Psoas muscle (tissue), 7 donors: ENCODE measurements at regions not wholly inside any gene's neighbourhood (a gene's known extent, or its start where the extent isn't known, plus 50 kb on each side); places are given as distances from the start of the nearest gene placed in this dataset.

Experiments
- ATAC-seq, 4 donors: fragments of 200-7000 bp; cut with Tn5 transposase; one replicate each; pipeline ENCODE4 v1.9.1; 2020; ENCODE audit warnings: moderate library complexity in 3 of 4, mild to moderate bottlenecking in 2 of 4
- DNase-seq, 2 donors: peaks; one replicate each; pipeline ENCODE4 v3.0.0-alpha.2; 2020
- H3K27ac ChIP-seq: fragments of 200-600 bp; one replicate; pipeline ENCODE4 v1.8.0; 2022
- H3K27me3 ChIP-seq, 3 donors: fragments of 200-600 bp in 1 of 3; one replicate each; pipeline versions ENCODE4 v1.6.1 to v1.8.0; 2013 to 2022; ENCODE audit warnings: low read length in 2 of 3, mild to moderate bottlenecking in 2 of 3, moderate library complexity in 1 of 3; ENCODE audit not compliant: insufficient read depth in 3 of 3
- H3K36me3 ChIP-seq, 2 donors: fragments of 200-600 bp in 1 of 2; one replicate each; pipeline versions ENCODE4 v1.6.1 to v1.8.0; 2013 to 2022; ENCODE audit warnings: low read depth in 1 of 2, mild to moderate bottlenecking in 1 of 2, moderate library complexity in 1 of 2; ENCODE audit not compliant: insufficient read depth in 1 of 2
- H3K4me1 ChIP-seq: fragments of 200-600 bp; one replicate; pipeline ENCODE4 v1.8.0; 2022
- H3K4me3 ChIP-seq: fragments of 200-600 bp; one replicate; pipeline ENCODE4 v1.8.0; 2022; ENCODE audit warnings: mild to moderate bottlenecking
- H3K9me3 ChIP-seq: fragments of 200-600 bp; one replicate; pipeline ENCODE4 v1.8.0; 2022
- WGBS, 3 donors: extraction: QIAGEN DNeasy Blood & Tissue Kit; methylation state at CpG; one replicate each; pipeline versions ENCODE4 v1.1.6 to v1.1.7; 2013; 5-methylcytosine and 5-hydroxymethylcytosine counted together
- intact Hi-C, 2 donors: fragments of 100-400 bp; cut with DNase I; formaldehyde crosslinking; loops; one replicate each; pipeline versions ENCODE4 v1.11.0 to v1.14.2; 2022
- TF ChIP-seq, protein P1 (sequence below): fragments of 200-600 bp; IDR thresholded peaks from one replicate; pipeline ENCODE4 v1.8.0; 2022; ENCODE audit warnings: antibody characterized with exemption
- donor health status: healthy with polysubstance abuse.
- donor health status: DM: no; HTN: no; CAD: no; lungs with moderate emphysema.
- donor health status: Bipolar disorder and iron deficiency.
- donor health status: healthy.
- donor health status: DM: yes; HTN: yes; CAD: no.
- donor health status: DM: no; HTN: no; CAD: no.
- donor health status: DM: yes; HTN: yes; CAD: no.

GRCh38 chr3:124584245-124584551, 146.1 kb upstream of the UMPS start:
- H3K36me3 ChIP-seq, result no peaks in the 10 kb centered on the region
- H3K4me1 ChIP-seq, result peaks cover 15% of the 10 kb centered on the region
- peak overlapping the region; percentile 74 for H3K4me3 ChIP-seq
- WGBS, 3 donors, result 12 to 17% (median 14%) methylated on average over 9 of the region's 9 CpGs
- H3K9me3 ChIP-seq, result no peaks in the 10 kb centered on the region
- TF ChIP-seq, protein P1, sequence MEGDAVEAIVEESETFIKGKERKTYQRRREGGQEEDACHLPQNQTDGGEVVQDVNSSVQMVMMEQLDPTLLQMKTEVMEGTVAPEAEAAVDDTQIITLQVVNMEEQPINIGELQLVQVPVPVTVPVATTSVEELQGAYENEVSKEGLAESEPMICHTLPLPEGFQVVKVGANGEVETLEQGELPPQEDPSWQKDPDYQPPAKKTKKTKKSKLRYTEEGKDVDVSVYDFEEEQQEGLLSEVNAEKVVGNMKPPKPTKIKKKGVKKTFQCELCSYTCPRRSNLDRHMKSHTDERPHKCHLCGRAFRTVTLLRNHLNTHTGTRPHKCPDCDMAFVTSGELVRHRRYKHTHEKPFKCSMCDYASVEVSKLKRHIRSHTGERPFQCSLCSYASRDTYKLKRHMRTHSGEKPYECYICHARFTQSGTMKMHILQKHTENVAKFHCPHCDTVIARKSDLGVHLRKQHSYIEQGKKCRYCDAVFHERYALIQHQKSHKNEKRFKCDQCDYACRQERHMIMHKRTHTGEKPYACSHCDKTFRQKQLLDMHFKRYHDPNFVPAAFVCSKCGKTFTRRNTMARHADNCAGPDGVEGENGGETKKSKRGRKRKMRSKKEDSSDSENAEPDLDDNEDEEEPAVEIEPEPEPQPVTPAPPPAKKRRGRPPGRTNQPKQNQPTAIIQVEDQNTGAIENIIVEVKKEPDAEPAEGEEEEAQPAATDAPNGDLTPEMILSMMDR, result no peak
- no peak for ATAC-seq
- no peaks in the 10 kb centered on the region for H3K27me3 ChIP-seq
- DNase-seq, result no peak
- peak overlapping the region; percentile 81 for H3K27ac ChIP-seq
- intact Hi-C loops, result no loop called here

- intact Hi-C loops, result no loop called here
- Histone ChIP-seq H3K27ac (peak overlapping the region; percentile 81), H3K36me3 (no peaks in the 10 kb centered on the region), H3K4me3 (peak overlapping the region; percentile 74), H3K27me3 (no peaks in the 10 kb centered on the region), H3K4me1 (peaks cover 15% of the 10 kb centered on the region), H3K9me3 (no peaks in the 10 kb centered on the region)
- peak; percentile 96 to 98 (median 97) for ATAC-seq
- 1 to 2% (median 1%) methylated on average over 53 to 59 of the region's 59 CpGs for WGBS, 3 donors
- TF ChIP-seq, protein P1, result no peak
- DNase-seq, result peak; percentile 77 to 89
These were observed 145.5 kb upstream of the UMPS start for GRCh38 chr3:124584552-124585391.

GRCh38 chr3:124586126-124587052, 143.9 kb upstream of the UMPS start:
- Histone ChIP-seq H3K36me3 (no peaks in the 10 kb centered on the region), H3K9me3 (no peaks in the 10 kb centered on the region), H3K4me1 (peaks cover 15% of the 10 kb centered on the region), H3K27me3 (no peaks in the 10 kb centered on the region), H3K27ac (peak overlapping the region; percentile 30), H3K4me3 (peak overlapping the region; percentile 74)
- intact Hi-C loops, result no loop called here
- TF ChIP-seq, protein P1, result no peak
- 77 to 79% (median 78%) methylated on average over 21 of the region's 21 CpGs for WGBS, 3 donors
- no peak for ATAC-seq
- DNase-seq, result no peak

DNA sequence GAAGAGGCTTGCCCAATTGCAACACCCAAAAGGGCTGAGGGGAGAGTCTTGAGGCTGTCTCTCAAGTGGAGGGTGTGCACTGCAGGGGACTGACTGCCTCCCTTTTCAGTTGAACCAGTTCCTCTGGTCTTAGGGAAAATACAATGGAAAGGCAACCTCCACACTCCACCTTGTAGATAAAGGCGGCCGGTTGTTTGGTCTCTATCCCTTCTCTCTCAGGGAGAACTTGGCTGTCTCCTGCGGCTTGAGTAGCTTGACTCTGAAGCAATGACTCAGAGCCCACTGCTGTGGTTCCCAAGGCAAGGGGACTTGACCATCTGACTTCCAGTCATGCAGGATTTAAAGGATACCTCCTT, 143.2 kb upstream of the UMPS start:
- DNase-seq (no peak), ATAC-seq (no peak)
- H3K9me3 ChIP-seq, result no peaks in the 10 kb centered on the region
- H3K4me1 ChIP-seq, result peaks cover 15% of the 10 kb centered on the region
- intact Hi-C loops, result no loop called here
- H3K36me3 ChIP-seq, result no peaks in the 10 kb centered on the region
- no peak overlapping the region for H3K4me3 ChIP-seq
- H3K27me3 ChIP-seq, result no peaks in the 10 kb centered on the region
- TF ChIP-seq, protein P1, result no peak
- WGBS, 3 donors, result 77 to 85% (median 77%) methylated on average over 3 of the region's 3 CpGs
- H3K27ac ChIP-seq, result peak overlapping the region; percentile 30
